ENCODE measurements at regions not wholly inside any gene's neighbourhood (a gene's known extent, or its start where the extent isn't known, plus 50 kb on each side); places are given as distances from the start of the nearest gene placed in this dataset.

DNA sequence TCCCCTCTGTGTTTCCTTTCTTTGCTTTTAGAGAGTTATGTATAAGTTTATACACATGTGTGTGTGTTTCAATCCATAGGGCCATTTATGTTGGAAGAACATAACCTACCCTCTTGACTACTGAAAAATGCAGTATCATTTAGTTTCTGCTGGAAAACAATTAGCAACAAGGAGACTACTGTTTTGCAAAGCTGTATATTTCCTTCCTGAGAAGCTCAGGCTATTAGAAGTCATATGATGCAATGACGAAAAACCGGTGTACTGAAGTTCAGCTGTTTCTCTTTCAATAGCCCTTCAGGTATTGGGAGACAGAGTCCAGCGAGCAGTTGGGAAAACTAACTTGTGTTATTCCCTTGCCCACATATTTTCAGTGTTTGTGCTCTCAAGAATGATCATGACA, 447.7 kb upstream of the GYPC start:
- H3K27ac ChIP-seq (ENCODE audit: low read depth, low read length): no peak overlapping the region
- H3K9me3 Mint-ChIP-seq: peaks cover 1% of the 10 kb centered on the region
- 92% methylated on average over 3 of the region's 3 CpGs for WGBS, 2 experiments (ENCODE audit: insufficient coverage in 1 of 2, insufficient read length in 1 of 2)
- H3K27ac Mint-ChIP-seq: no peak overlapping the region
- no peak for DNase-seq
- TF ChIP-seq, protein P1, sequence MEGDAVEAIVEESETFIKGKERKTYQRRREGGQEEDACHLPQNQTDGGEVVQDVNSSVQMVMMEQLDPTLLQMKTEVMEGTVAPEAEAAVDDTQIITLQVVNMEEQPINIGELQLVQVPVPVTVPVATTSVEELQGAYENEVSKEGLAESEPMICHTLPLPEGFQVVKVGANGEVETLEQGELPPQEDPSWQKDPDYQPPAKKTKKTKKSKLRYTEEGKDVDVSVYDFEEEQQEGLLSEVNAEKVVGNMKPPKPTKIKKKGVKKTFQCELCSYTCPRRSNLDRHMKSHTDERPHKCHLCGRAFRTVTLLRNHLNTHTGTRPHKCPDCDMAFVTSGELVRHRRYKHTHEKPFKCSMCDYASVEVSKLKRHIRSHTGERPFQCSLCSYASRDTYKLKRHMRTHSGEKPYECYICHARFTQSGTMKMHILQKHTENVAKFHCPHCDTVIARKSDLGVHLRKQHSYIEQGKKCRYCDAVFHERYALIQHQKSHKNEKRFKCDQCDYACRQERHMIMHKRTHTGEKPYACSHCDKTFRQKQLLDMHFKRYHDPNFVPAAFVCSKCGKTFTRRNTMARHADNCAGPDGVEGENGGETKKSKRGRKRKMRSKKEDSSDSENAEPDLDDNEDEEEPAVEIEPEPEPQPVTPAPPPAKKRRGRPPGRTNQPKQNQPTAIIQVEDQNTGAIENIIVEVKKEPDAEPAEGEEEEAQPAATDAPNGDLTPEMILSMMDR (conservative IDR thresholded peaks at IDR 0.05): no peak
- no peaks in the 10 kb centered on the region for H3K27me3 Mint-ChIP-seq (ENCODE audit: insufficient read depth)
- no peaks in the 10 kb centered on the region for H3K9me3 ChIP-seq (ENCODE audit: control insufficient read depth, low read length)
- no peaks in the 10 kb centered on the region for H3K36me3 ChIP-seq (ENCODE audit: control insufficient read depth, insufficient read depth, low read length)
- H3K4me1 ChIP-seq (ENCODE audit: control insufficient read depth, insufficient read depth, low read length): no peaks in the 10 kb centered on the region
- no peak overlapping the region for H3K4me3 ChIP-seq (ENCODE audit: low read length)
- H3K36me3 Mint-ChIP-seq (ENCODE audit: low read depth): no peaks in the 10 kb centered on the region
- H3K27me3 ChIP-seq (ENCODE audit: control insufficient read depth, insufficient read depth, low read length, poor library complexity, severe bottlenecking): no peaks in the 10 kb centered on the region
- H3K4me1 Mint-ChIP-seq: no peaks in the 10 kb centered on the region
- no peak overlapping the region for H3K4me3 Mint-ChIP-seq
- H3K9ac ChIP-seq (ENCODE audit: extremely low read depth, low read length, poor library complexity, severe bottlenecking): no peak overlapping the region

GRCh38 chr2:126212735-126213134, 443.2 kb upstream of the GYPC start:
- Histone ChIP-seq H3K9ac (ENCODE audit: extremely low read depth, low read length, poor library complexity, severe bottlenecking) (no peak overlapping the region), H3K9me3 (ENCODE audit: control insufficient read depth, low read length) (no peaks in the 10 kb centered on the region), H3K4me1 (ENCODE audit: control insufficient read depth, insufficient read depth, low read length) (no peaks in the 10 kb centered on the region), H3K27ac (ENCODE audit: low read depth, low read length) (no peak overlapping the region), H3K27me3 (ENCODE audit: control insufficient read depth, insufficient read depth, low read length, poor library complexity, severe bottlenecking) (no peaks in the 10 kb centered on the region), H3K4me3 (ENCODE audit: low read length) (no peak overlapping the region), H3K36me3 (ENCODE audit: control insufficient read depth, insufficient read depth, low read length) (no peaks in the 10 kb centered on the region)
- WGBS, 2 experiments (ENCODE audit: insufficient coverage in 1 of 2, insufficient read length in 1 of 2): 83 to 92% methylated on average over 1 to 2 of the region's 2 CpGs
- no peak for DNase-seq
- Mint-ChIP-seq H3K4me1 (no peaks in the 10 kb centered on the region), H3K27ac (no peak overlapping the region), H3K9me3 (no peaks in the 10 kb centered on the region), H3K36me3 (ENCODE audit: low read depth) (no peaks in the 10 kb centered on the region), H3K4me3 (no peak overlapping the region), H3K27me3 (ENCODE audit: insufficient read depth) (no peaks in the 10 kb centered on the region)
- TF ChIP-seq, protein P1 (conservative IDR thresholded peaks at IDR 0.05): no peak

DNA sequence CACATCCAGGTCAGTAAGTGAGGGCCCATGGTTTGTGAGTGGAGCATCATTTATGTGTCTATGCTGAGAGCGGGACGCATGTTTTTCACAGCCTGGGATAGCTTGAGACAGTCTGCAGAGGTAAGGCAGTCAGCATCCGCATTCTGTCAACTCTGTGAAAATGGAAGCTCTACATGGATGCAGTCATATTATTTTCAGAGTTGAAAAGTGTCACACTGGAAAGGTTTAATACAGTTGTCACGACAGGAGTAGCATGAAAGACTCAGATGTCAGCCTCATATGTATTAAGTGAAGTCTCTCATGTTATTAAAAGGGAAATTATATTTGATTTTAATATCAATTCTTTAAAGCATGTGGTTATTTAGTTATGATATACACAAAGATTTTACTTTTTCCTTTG, 436.9 kb upstream of the GYPC start:
- H3K27ac ChIP-seq (ENCODE audit: low read depth, low read length): no peak overlapping the region
- 92 to 100% methylated on average over 1 to 4 of the region's 4 CpGs for WGBS, 2 experiments (ENCODE audit: insufficient coverage in 1 of 2, insufficient read length in 1 of 2)
- TF ChIP-seq, protein P1 (conservative IDR thresholded peaks at IDR 0.05): no peak
- H3K9me3 ChIP-seq (ENCODE audit: control insufficient read depth, low read length): peaks cover 6% of the 10 kb centered on the region
- H3K27ac Mint-ChIP-seq: no peak overlapping the region
- H3K4me3 Mint-ChIP-seq: no peak overlapping the region
- H3K36me3 Mint-ChIP-seq (ENCODE audit: low read depth): no peaks in the 10 kb centered on the region
- H3K27me3 Mint-ChIP-seq (ENCODE audit: insufficient read depth): no peaks in the 10 kb centered on the region
- no peak for DNase-seq
- peaks cover 9% of the 10 kb centered on the region for H3K9me3 Mint-ChIP-seq
- H3K27me3 ChIP-seq (ENCODE audit: control insufficient read depth, insufficient read depth, low read length, poor library complexity, severe bottlenecking): no peaks in the 10 kb centered on the region
- no peak overlapping the region for H3K4me3 ChIP-seq (ENCODE audit: low read length)
- H3K4me1 ChIP-seq (ENCODE audit: control insufficient read depth, insufficient read depth, low read length): no peaks in the 10 kb centered on the region
- H3K9ac ChIP-seq (ENCODE audit: extremely low read depth, low read length, poor library complexity, severe bottlenecking): no peak overlapping the region
- no peaks in the 10 kb centered on the region for H3K36me3 ChIP-seq (ENCODE audit: control insufficient read depth, insufficient read depth, low read length)
- no peaks in the 10 kb centered on the region for H3K4me1 Mint-ChIP-seq
